ENCODE measurements at regions not wholly inside any gene's neighbourhood (a gene's known extent, or its start where the extent isn't known, plus 50 kb on each side); places are given as distances from the start of the nearest gene placed in this dataset.

- TF ChIP-seq, protein P1, sequence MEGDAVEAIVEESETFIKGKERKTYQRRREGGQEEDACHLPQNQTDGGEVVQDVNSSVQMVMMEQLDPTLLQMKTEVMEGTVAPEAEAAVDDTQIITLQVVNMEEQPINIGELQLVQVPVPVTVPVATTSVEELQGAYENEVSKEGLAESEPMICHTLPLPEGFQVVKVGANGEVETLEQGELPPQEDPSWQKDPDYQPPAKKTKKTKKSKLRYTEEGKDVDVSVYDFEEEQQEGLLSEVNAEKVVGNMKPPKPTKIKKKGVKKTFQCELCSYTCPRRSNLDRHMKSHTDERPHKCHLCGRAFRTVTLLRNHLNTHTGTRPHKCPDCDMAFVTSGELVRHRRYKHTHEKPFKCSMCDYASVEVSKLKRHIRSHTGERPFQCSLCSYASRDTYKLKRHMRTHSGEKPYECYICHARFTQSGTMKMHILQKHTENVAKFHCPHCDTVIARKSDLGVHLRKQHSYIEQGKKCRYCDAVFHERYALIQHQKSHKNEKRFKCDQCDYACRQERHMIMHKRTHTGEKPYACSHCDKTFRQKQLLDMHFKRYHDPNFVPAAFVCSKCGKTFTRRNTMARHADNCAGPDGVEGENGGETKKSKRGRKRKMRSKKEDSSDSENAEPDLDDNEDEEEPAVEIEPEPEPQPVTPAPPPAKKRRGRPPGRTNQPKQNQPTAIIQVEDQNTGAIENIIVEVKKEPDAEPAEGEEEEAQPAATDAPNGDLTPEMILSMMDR (IDR thresholded peaks at IDR 0.05) = no peak
- no peak for TF ChIP-seq ZFX (IDR thresholded peaks at IDR 0.05; ENCODE audit: borderline replicate concordance)
Observed at GRCh38 chr10:88092265-88092664, 228.8 kb downstream of the PTEN start.

All from 22Rv1 (cell line).